Dedifferentiated amniotic fluid mesenchymal stem cell (primary cell): ENCODE measurements at regions not wholly inside any gene's neighbourhood (a gene's known extent, or its start where the extent isn't known, plus 50 kb on each side); places are given as distances from the start of the nearest gene placed in this dataset.

Experiments
- DNase-seq: peaks from one replicate; pipeline ENCODE4 v3.0.0-alpha.2; 2016; ENCODE audit errors: extremely low spot score

- no peak for DNase-seq
These were observed 214.9 kb upstream of the ARHGAP24 start for GRCh38 chr4:85260064-85260463.

- no peak for DNase-seq
These were observed 209.7 kb upstream of the ARHGAP24 start for GRCh38 chr4:85265234-85265633.

- no peak for DNase-seq
These were observed 206.8 kb upstream of the ARHGAP24 start for GRCh38 chr4:85268188-85268587.

- no peak for DNase-seq
These were observed 206.0 kb upstream of the ARHGAP24 start for GRCh38 chr4:85268961-85269360.

- DNase-seq, result no peak
These were observed 200.0 kb upstream of the ARHGAP24 start for GRCh38 chr4:85274955-85275354.

GRCh38 chr4:85280963-85281362 is 194.0 kb upstream of the ARHGAP24 start:
- DNase-seq, result no peak

- DNase-seq, result no peak
These were observed 183.7 kb upstream of the ARHGAP24 start for GRCh38 chr4:85291226-85291625.

GRCh38 chr4:85298037-85298436 is 176.9 kb upstream of the ARHGAP24 start:
- no peak for DNase-seq

GRCh38 chr4:85302193-85302736 is 172.7 kb upstream of the ARHGAP24 start:
- no peak for DNase-seq

- DNase-seq, result no peak
These were observed 172.2 kb upstream of the ARHGAP24 start for GRCh38 chr4:85302756-85303155.

- no peak for DNase-seq
These were observed 156.5 kb upstream of the ARHGAP24 start for GRCh38 chr4:85318415-85318814.

- DNase-seq, result no peak
These were observed 116.1 kb upstream of the ARHGAP24 start for GRCh38 chr4:85358831-85359230.

- DNase-seq, result no peak
These were observed 112.4 kb upstream of the ARHGAP24 start for GRCh38 chr4:85362550-85362949.

GRCh38 chr4:85367815-85368214 is 107.1 kb upstream of the ARHGAP24 start:
- DNase-seq, result no peak

GRCh38 chr4:85368240-85368639 is 106.7 kb upstream of the ARHGAP24 start:
- DNase-seq, result no peak

GRCh38 chr4:85368932-85369331 is 106.0 kb upstream of the ARHGAP24 start:
- no peak for DNase-seq

GRCh38 chr4:85369703-85370380 is 105.1 kb upstream of the ARHGAP24 start:
- DNase-seq, result no peak

GRCh38 chr4:85370400-85371032 is 104.4 kb upstream of the ARHGAP24 start:
- DNase-seq, result no peak

- no peak for DNase-seq
These were observed 102.0 kb upstream of the ARHGAP24 start for GRCh38 chr4:85372966-85373365.

GRCh38 chr4:85376285-85376684 is 98.7 kb upstream of the ARHGAP24 start:
- DNase-seq, result no peak

- no peak for DNase-seq
These were observed 93.0 kb upstream of the ARHGAP24 start for GRCh38 chr4:85381968-85382367.

GRCh38 chr4:85391071-85391470 is 83.9 kb upstream of the ARHGAP24 start:
- no peak for DNase-seq
